SK-N-MC (cell line): ENCODE measurements at regions not wholly inside any gene's neighbourhood (a gene's known extent, or its start where the extent isn't known, plus 50 kb on each side); places are given as distances from the start of the nearest gene placed in this dataset.

Experiments used
- EZH2 ChIP-seq: fragments of 200-600 bp; sonication (generic); IDR thresholded peaks from one replicate; pipeline ENCODE4 v1.6.1; 2017; ENCODE audit warnings: antibody characterized with exemption
- FOXP2 ChIP-seq: optimal IDR thresholded peaks from 2 replicates; pipeline ENCODE3; 2011; ENCODE audit warnings: mild to moderate bottlenecking, moderate library complexity; ENCODE audit not compliant: insufficient read depth; ENCODE audit errors: extremely low read length, control extremely low read depth
- POLR2AphosphoS5 ChIP-seq: IDR thresholded peaks from 2 replicates; pipeline ENCODE4 v1.6.1; 2012; ENCODE audit warnings: mild to moderate bottlenecking, low read depth, low read length, borderline replicate concordance

- no peak for TF ChIP-seq POLR2AphosphoS5
- no peak for TF ChIP-seq EZH2
- TF ChIP-seq FOXP2, result no peak
Observed at GRCh38 chr6:120615238-120615637, 719.0 kb downstream of the TBC1D32 start.
